ENCODE measurements at regions not wholly inside any gene's neighbourhood (a gene's known extent, or its start where the extent isn't known, plus 50 kb on each side); places are given as distances from the start of the nearest gene placed in this dataset.

- no peak for TF ChIP-seq CTCF (conservative IDR thresholded peaks at IDR 0.05; ENCODE audit: low read depth, low read length)
- no peak for TF ChIP-seq EZH2 (IDR thresholded peaks at IDR 0.05; ENCODE audit: borderline replicate concordance, low read depth, low read length, poor library complexity, severe bottlenecking)
Measured at GRCh38 chr13:88162076-88162702, 491.0 kb downstream of the SLITRK5 start.

Measured in A673 (cell line).